Upper lobe of left lung (tissue), 4 donors: ENCODE measurements at regions not wholly inside any gene's neighbourhood (a gene's known extent, or its start where the extent isn't known, plus 50 kb on each side); places are given as distances from the start of the nearest gene placed in this dataset.

ENCODE experiments used
- EP300 ChIP-seq, 4 donors: sonication (generic); formaldehyde crosslinking; IDR thresholded peaks; one replicate each; pipeline ENCODE4 v1.5.1; 2017; ENCODE audit warnings: antibody characterized with exemption in 4 of 4, control low read depth in 2 of 4
- TF ChIP-seq, protein P1 (sequence below), 6 experiments: fragments of 450-650 bp in 4 of 6; fragments of 200-600 bp in 2 of 6; sonication (generic) in 2 of 6; IDR thresholded peaks; one replicate each; pipeline ENCODE4 v1.5.1; 2016 to 2019; ENCODE audit warnings: antibody characterized with exemption in 6 of 6

DNA sequence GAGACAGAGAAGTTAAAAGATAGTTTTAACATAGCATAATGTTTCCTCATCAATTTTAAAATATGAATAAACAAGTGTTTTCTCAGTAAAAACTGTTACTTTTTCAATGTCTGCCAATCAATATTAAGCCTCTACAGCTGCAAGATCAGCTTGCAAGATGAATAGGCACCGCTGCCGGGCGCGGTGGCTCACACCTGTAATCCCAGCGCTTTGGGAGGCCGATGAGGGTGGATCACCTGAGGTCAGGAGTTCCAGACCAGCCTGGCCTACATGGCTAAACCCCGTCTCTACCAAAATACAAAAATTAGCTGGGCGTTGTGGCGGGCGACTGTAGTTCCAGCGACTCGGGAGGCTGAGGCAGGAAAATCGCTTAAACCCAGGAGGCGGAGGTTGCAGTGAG, 54.8 kb upstream of the SH3GLB1 start:
- no peak for TF ChIP-seq EP300 (IDR thresholded peaks at IDR 0.05)
- TF ChIP-seq, protein P1, sequence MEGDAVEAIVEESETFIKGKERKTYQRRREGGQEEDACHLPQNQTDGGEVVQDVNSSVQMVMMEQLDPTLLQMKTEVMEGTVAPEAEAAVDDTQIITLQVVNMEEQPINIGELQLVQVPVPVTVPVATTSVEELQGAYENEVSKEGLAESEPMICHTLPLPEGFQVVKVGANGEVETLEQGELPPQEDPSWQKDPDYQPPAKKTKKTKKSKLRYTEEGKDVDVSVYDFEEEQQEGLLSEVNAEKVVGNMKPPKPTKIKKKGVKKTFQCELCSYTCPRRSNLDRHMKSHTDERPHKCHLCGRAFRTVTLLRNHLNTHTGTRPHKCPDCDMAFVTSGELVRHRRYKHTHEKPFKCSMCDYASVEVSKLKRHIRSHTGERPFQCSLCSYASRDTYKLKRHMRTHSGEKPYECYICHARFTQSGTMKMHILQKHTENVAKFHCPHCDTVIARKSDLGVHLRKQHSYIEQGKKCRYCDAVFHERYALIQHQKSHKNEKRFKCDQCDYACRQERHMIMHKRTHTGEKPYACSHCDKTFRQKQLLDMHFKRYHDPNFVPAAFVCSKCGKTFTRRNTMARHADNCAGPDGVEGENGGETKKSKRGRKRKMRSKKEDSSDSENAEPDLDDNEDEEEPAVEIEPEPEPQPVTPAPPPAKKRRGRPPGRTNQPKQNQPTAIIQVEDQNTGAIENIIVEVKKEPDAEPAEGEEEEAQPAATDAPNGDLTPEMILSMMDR (IDR thresholded peaks at IDR 0.05) = no peak
